Activated CD4-positive, alpha-beta T cell treated with anti-CD3 and anti-CD28 coated beads, Interleukin-2, amount 10 ng/mL, durations not matched to agents 24 days and 14 days (primary cell): ENCODE measurements at regions not wholly inside any gene's neighbourhood (a gene's known extent, or its start where the extent isn't known, plus 50 kb on each side); places are given as distances from the start of the nearest gene placed in this dataset.

Experiments
- DNase-seq: peaks from one replicate; pipeline ENCODE4 v3.0.0; 2022
- H3K27ac Mint-ChIP-seq: one replicate; pipeline ENCODE4 v1.8.0; 2022; ENCODE audit warnings: mild to moderate bottlenecking, mixed read lengths
- H3K27me3 Mint-ChIP-seq: one replicate; pipeline ENCODE4 v1.8.0; 2022; ENCODE audit warnings: mixed read lengths
- H3K36me3 Mint-ChIP-seq: one replicate; pipeline ENCODE4 v1.8.0; 2022; ENCODE audit warnings: low read depth, mild to moderate bottlenecking, mixed read lengths
- H3K4me1 Mint-ChIP-seq: one replicate; pipeline ENCODE4 v1.8.0; 2021; ENCODE audit warnings: mixed read lengths
- H3K4me3 Mint-ChIP-seq: one replicate; pipeline ENCODE4 v1.8.0; 2022; ENCODE audit warnings: mild to moderate bottlenecking, moderate library complexity, mixed read lengths
- H3K9me3 Mint-ChIP-seq: one replicate; pipeline ENCODE4 v1.8.0; 2021; ENCODE audit warnings: mixed read lengths
- intact Hi-C: fragments of 100-400 bp; cut with micrococcal nuclease; formaldehyde crosslinking; loops from one replicate; pipeline ENCODE4 v1.15.1; 2023

GRCh38 chr2:150781142-150781541, 293.7 kb upstream of the RND3 start:
- Mint-ChIP-seq H3K4me3 (no peak overlapping the region), H3K36me3 (no peaks in the 10 kb centered on the region), H3K27ac (no peak overlapping the region), H3K27me3 (peaks cover 2% of the 10 kb centered on the region), H3K4me1 (no peaks in the 10 kb centered on the region), H3K9me3 (no peaks in the 10 kb centered on the region)
- intact Hi-C loops: no loop called here
- DNase-seq: no peak

GRCh38 chr2:150778828-150779227, 291.4 kb upstream of the RND3 start:
- no peak overlapping the region for H3K27ac Mint-ChIP-seq
- no peaks in the 10 kb centered on the region for H3K4me1 Mint-ChIP-seq
- H3K36me3 Mint-ChIP-seq: no peaks in the 10 kb centered on the region
- no peak for DNase-seq
- H3K27me3 Mint-ChIP-seq: peaks cover 2% of the 10 kb centered on the region
- no peaks in the 10 kb centered on the region for H3K9me3 Mint-ChIP-seq
- no peak overlapping the region for H3K4me3 Mint-ChIP-seq
- intact Hi-C loops: no loop called here

DNA sequence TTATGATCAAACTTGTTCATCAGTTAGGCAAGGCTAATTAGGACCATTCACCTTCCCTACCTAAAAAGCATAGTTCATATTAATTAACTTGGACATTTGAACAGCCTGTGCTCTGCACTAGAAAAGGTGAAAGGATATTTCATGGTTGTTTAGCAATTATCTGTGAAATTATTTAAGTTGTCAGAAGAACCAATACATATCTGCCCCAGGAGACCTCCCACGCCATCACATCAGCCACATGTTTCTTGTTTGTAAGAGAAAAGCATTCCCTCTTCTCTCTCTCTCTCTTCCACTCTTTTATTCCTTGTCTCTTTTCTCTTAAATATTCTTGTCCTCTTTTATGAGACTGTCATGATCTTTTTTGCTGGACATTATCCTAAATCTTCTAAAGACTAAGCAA, 282.0 kb upstream of the RND3 start:
- no peak overlapping the region for H3K27ac Mint-ChIP-seq
- H3K4me3 Mint-ChIP-seq: no peak overlapping the region
- no peaks in the 10 kb centered on the region for H3K36me3 Mint-ChIP-seq
- no peaks in the 10 kb centered on the region for H3K4me1 Mint-ChIP-seq
- no peaks in the 10 kb centered on the region for H3K27me3 Mint-ChIP-seq
- H3K9me3 Mint-ChIP-seq: no peaks in the 10 kb centered on the region
- intact Hi-C loops: no loop called here
- DNase-seq: no peak

GRCh38 chr2:150767991-150768746, 280.7 kb upstream of the RND3 start:
- Mint-ChIP-seq H3K36me3 (no peaks in the 10 kb centered on the region), H3K9me3 (no peaks in the 10 kb centered on the region), H3K4me1 (no peaks in the 10 kb centered on the region), H3K27me3 (no peaks in the 10 kb centered on the region), H3K4me3 (no peak overlapping the region), H3K27ac (no peak overlapping the region)
- DNase-seq: no peak
- intact Hi-C loops: no loop called here

- Mint-ChIP-seq H3K36me3 (no peaks in the 10 kb centered on the region), H3K4me1 (no peaks in the 10 kb centered on the region), H3K27me3 (no peaks in the 10 kb centered on the region), H3K27ac (no peak overlapping the region), H3K4me3 (no peak overlapping the region), H3K9me3 (no peaks in the 10 kb centered on the region)
- DNase-seq: no peak
- intact Hi-C loops: no loop called here
These were observed 275.1 kb upstream of the RND3 start for GRCh38 chr2:150762571-150762970.

GRCh38 chr2:150759531-150759930, 272.1 kb upstream of the RND3 start:
- H3K36me3 Mint-ChIP-seq: no peaks in the 10 kb centered on the region
- no peaks in the 10 kb centered on the region for H3K4me1 Mint-ChIP-seq
- no peak for DNase-seq
- H3K4me3 Mint-ChIP-seq: no peak overlapping the region
- H3K27me3 Mint-ChIP-seq: no peaks in the 10 kb centered on the region
- H3K27ac Mint-ChIP-seq: no peak overlapping the region
- H3K9me3 Mint-ChIP-seq: no peaks in the 10 kb centered on the region
- intact Hi-C loops: no loop called here

DNA sequence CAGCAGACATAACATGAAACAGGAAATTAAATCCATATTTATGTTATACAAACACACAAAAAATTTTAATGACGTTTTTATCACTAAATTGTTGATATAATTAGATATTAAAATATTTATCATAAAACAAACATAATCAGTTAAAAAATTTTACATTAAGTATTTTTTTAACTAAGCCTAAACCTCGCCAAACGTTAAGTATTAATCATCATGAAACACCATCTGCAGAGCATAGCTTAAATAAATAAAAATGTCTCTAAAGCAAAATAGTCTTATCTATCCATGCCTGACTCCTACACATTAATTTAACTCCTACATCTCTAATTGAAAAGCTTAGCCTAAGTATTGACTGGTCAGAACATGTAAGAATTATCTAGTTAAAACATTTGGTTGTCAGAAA, 271.6 kb upstream of the RND3 start:
- intact Hi-C loops: no loop called here
- Mint-ChIP-seq H3K27ac (no peak overlapping the region), H3K36me3 (no peaks in the 10 kb centered on the region), H3K27me3 (no peaks in the 10 kb centered on the region), H3K4me1 (no peaks in the 10 kb centered on the region), H3K4me3 (no peak overlapping the region), H3K9me3 (no peaks in the 10 kb centered on the region)
- DNase-seq: no peak

GRCh38 chr2:150752229-150752628, 264.8 kb upstream of the RND3 start:
- H3K27me3 Mint-ChIP-seq: no peaks in the 10 kb centered on the region
- no peaks in the 10 kb centered on the region for H3K4me1 Mint-ChIP-seq
- H3K27ac Mint-ChIP-seq: no peak overlapping the region
- H3K36me3 Mint-ChIP-seq: no peaks in the 10 kb centered on the region
- no peaks in the 10 kb centered on the region for H3K9me3 Mint-ChIP-seq
- intact Hi-C loops: no loop called here
- no peak overlapping the region for H3K4me3 Mint-ChIP-seq
- no peak for DNase-seq

GRCh38 chr2:150750720-150751119, 263.3 kb upstream of the RND3 start:
- H3K27ac Mint-ChIP-seq: no peak overlapping the region
- no peak overlapping the region for H3K4me3 Mint-ChIP-seq
- intact Hi-C loops: no loop called here
- H3K4me1 Mint-ChIP-seq: no peaks in the 10 kb centered on the region
- no peaks in the 10 kb centered on the region for H3K27me3 Mint-ChIP-seq
- no peak for DNase-seq
- no peaks in the 10 kb centered on the region for H3K36me3 Mint-ChIP-seq
- H3K9me3 Mint-ChIP-seq: no peaks in the 10 kb centered on the region

- no peaks in the 10 kb centered on the region for H3K4me1 Mint-ChIP-seq
- no peaks in the 10 kb centered on the region for H3K27me3 Mint-ChIP-seq
- no peak overlapping the region for H3K4me3 Mint-ChIP-seq
These were observed 254.6 kb upstream of the RND3 start for GRCh38 chr2:150742094-150742493.

DNA sequence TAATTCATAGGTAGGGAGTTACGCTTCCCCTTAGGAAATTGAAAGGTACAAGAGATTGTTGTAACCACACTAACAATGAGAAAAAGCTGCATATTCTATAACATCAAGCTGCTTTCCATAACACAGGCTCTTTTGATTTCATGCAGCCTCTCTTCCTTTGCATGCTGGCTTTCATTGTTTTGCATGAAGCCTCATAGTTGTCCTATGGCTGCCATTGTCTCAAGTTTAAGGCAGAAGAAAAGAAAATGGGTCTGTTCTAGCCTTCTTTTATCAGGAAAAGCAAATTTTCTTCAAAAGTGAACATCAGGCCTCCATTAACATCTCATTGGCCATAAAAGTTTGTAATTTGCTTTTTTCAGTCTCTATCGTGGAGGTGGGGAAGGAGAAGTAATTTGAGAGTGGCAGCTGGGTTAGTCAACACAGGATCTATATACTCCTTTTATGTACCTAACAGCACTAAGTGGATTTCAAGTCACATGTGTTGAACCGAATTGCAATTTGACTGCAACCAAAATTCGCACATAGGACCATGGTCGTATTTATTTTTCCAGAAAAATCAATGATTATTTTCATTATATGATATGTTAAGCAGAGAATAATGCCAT, 248.5 kb upstream of the RND3 start:
- no peak overlapping the region for H3K27ac Mint-ChIP-seq
- no peaks in the 10 kb centered on the region for H3K27me3 Mint-ChIP-seq
- H3K4me3 Mint-ChIP-seq: no peak overlapping the region
- no peaks in the 10 kb centered on the region for H3K9me3 Mint-ChIP-seq
- H3K36me3 Mint-ChIP-seq: no peaks in the 10 kb centered on the region
- DNase-seq: no peak
- H3K4me1 Mint-ChIP-seq: no peaks in the 10 kb centered on the region
- intact Hi-C loops: no loop called here

More at GRCh38 chr2:150742094-150742493, 254.6 kb upstream of the RND3 start:
- peak; percentile 15 for DNase-seq
- intact Hi-C loops: no loop called here
- no peaks in the 10 kb centered on the region for H3K9me3 Mint-ChIP-seq
- H3K36me3 Mint-ChIP-seq: no peaks in the 10 kb centered on the region
- no peak overlapping the region for H3K27ac Mint-ChIP-seq

DNA sequence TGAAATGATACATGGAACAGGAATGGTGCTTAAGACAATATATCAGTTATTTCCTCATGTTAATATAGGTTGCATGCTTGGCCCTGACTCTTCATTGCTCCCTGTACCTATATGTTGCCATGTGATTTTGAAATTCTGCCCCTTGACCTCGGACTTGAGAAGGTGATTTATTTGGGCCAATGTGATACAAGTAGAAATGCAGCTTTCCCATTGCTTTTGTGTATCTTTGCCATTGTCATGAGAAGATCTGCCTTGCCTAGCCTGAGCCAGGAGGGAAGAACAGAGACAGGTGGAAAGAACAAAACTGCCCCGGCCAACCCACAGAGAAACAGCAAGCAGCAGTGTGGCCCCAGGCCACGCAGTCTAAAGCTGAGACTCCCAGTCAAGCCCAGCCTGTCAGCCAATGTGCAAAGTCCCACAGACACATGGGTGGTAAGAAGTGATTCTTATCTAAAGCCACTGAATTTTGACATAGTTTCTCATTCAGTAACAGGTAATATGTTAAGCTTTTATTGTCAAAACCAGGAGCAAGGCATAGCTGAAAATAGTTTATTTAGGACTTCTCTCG, 245.7 kb upstream of the RND3 start:
- H3K4me3 Mint-ChIP-seq: no peak overlapping the region

GRCh38 chr2:150732491-150732890, 245.0 kb upstream of the RND3 start:
- Mint-ChIP-seq H3K9me3 (no peaks in the 10 kb centered on the region), H3K36me3 (no peaks in the 10 kb centered on the region), H3K4me3 (no peak overlapping the region), H3K4me1 (no peaks in the 10 kb centered on the region), H3K27ac (no peak overlapping the region), H3K27me3 (no peaks in the 10 kb centered on the region)
- DNase-seq: no peak
- intact Hi-C loops: no loop called here

More for the DNA sequence above, 245.7 kb upstream of the RND3 start:
- intact Hi-C loops: no loop called here
- Mint-ChIP-seq H3K36me3 (no peaks in the 10 kb centered on the region), H3K27me3 (no peaks in the 10 kb centered on the region), H3K9me3 (no peaks in the 10 kb centered on the region), H3K4me1 (no peaks in the 10 kb centered on the region), H3K27ac (no peak overlapping the region)
- no peak for DNase-seq

DNA sequence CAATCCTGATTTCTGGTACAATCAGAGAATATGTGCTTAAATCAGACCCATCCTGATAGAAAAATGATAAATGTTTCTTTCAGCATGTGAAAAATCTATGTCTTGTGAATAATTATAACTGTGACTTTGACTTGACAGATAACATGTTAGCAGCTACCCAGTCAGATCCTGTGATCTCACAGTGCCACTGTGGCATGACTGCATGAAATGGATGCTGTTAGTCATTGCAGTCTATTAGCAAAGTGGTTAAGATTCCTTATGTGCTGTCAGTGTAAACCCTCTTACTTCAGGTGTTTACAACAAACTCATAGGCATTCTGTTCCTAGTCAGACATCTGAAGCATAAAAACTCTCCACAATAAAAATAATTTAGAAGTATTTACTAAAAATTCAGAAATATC, 244.6 kb upstream of the RND3 start:
- DNase-seq: no peak
- Mint-ChIP-seq H3K9me3 (no peaks in the 10 kb centered on the region), H3K4me1 (no peaks in the 10 kb centered on the region), H3K4me3 (no peak overlapping the region), H3K36me3 (no peaks in the 10 kb centered on the region), H3K27ac (no peak overlapping the region), H3K27me3 (no peaks in the 10 kb centered on the region)
- intact Hi-C loops: no loop called here
